MCF 10A (cell line): ENCODE measurements at regions not wholly inside any gene's neighbourhood (a gene's known extent, or its start where the extent isn't known, plus 50 kb on each side); places are given as distances from the start of the nearest gene placed in this dataset.

Experiments used
- BruUV-seq: library from RNA; stranded (reverse); fragments of 400-500 nt; replicated peaks from 2 replicates; lab custom pipeline; 2021; lab: Mats Ljungman, UMichigan
- CTCF ChIA-PET: fragments of 300-600 bp; sonication (Branson Sonifier 250); formaldehyde crosslinking; extraction: SDS; loops from one replicate; lab custom pipeline; 2021; ENCODE audit warnings: antibody characterized with exemption, inconsistent platforms; lab: Yijun Ruan, JAX
- POLR2A ChIA-PET: fragments of 300-600, 350-650 bp; sonication (Branson Sonifier 250); formaldehyde crosslinking; extraction: SDS; loops from one replicate; lab custom pipeline; 2020; ENCODE audit warnings: antibody characterized with exemption, inconsistent platforms; lab: Yijun Ruan, JAX
- DNase-seq: peaks from one replicate; pipeline ENCODE4 v3.0.0-alpha.2; 2018; ENCODE audit not compliant: unreplicated experiment
- H3K27ac Mint-ChIP-seq: one replicate; pipeline ENCODE4 v1.8.0; 2022; ENCODE audit warnings: mild to moderate bottlenecking, low read depth, mixed read lengths; ENCODE audit not compliant: unreplicated experiment
- H3K27me3 Mint-ChIP-seq: one replicate; pipeline ENCODE4 v1.8.0; 2022; ENCODE audit warnings: mixed read lengths; ENCODE audit not compliant: insufficient read depth, unreplicated experiment
- H3K36me3 Mint-ChIP-seq: one replicate; pipeline ENCODE4 v1.8.0; 2022; ENCODE audit warnings: mild to moderate bottlenecking, moderate library complexity, mixed read lengths; ENCODE audit not compliant: insufficient read depth, unreplicated experiment
- H3K4me1 Mint-ChIP-seq: one replicate; pipeline ENCODE4 v1.8.0; 2022; ENCODE audit warnings: mixed read lengths; ENCODE audit not compliant: insufficient read depth, unreplicated experiment
- H3K4me3 Mint-ChIP-seq: one replicate; pipeline ENCODE4 v1.8.0; 2022; ENCODE audit warnings: mild to moderate bottlenecking, moderate library complexity, mixed read lengths; ENCODE audit not compliant: unreplicated experiment
- H3K9me3 Mint-ChIP-seq: one replicate; pipeline ENCODE4 v1.8.0; 2022; ENCODE audit warnings: mixed read lengths; ENCODE audit not compliant: unreplicated experiment
- intact Hi-C: fragments of 100-400 bp; cut with micrococcal nuclease; formaldehyde crosslinking; loops from 2 replicates; pipeline ENCODE4 v1.14.1; 2022
- TF ChIP-seq, protein P1 (sequence below): fragments of 200-600 bp; IDR thresholded peaks from one replicate; pipeline ENCODE4 v1.8.0; 2022; ENCODE audit warnings: antibody characterized with exemption, mild to moderate bottlenecking; ENCODE audit not compliant: unreplicated experiment

DNA sequence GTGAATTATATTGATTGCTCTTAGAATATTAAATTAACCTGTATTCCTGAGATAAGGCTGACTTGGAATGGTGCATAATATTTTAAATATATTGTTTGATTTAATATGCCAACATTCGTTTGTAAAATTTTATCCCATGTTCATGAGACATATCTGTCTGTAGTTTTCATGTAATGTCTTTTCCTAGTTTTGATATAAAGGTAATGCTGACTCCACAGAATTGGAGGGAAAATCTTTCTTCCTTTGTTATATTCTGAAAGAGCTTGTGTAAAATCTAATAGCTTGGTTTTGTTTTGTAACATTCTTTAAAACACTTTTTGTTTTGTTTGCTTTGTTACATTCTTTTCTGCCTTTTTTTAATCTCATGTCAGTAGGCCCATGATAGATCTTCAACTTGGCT, 657.0 kb downstream of the DNAJB9 start:
- no TSS peak for BruUV-seq
- CTCF ChIA-PET = no interaction called here
- Mint-ChIP-seq H3K4me1 (no peaks in the 10 kb centered on the region), H3K4me3 (no peak overlapping the region), H3K27ac (no peak overlapping the region), H3K9me3 (no peaks in the 10 kb centered on the region), H3K27me3 (peaks cover 50% of the 10 kb centered on the region), H3K36me3 (no peaks in the 10 kb centered on the region)
- POLR2A ChIA-PET = no interaction called here
- TF ChIP-seq, protein P1, sequence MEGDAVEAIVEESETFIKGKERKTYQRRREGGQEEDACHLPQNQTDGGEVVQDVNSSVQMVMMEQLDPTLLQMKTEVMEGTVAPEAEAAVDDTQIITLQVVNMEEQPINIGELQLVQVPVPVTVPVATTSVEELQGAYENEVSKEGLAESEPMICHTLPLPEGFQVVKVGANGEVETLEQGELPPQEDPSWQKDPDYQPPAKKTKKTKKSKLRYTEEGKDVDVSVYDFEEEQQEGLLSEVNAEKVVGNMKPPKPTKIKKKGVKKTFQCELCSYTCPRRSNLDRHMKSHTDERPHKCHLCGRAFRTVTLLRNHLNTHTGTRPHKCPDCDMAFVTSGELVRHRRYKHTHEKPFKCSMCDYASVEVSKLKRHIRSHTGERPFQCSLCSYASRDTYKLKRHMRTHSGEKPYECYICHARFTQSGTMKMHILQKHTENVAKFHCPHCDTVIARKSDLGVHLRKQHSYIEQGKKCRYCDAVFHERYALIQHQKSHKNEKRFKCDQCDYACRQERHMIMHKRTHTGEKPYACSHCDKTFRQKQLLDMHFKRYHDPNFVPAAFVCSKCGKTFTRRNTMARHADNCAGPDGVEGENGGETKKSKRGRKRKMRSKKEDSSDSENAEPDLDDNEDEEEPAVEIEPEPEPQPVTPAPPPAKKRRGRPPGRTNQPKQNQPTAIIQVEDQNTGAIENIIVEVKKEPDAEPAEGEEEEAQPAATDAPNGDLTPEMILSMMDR = no peak
- DNase-seq = no peak
- intact Hi-C loops = no loop called here

DNA sequence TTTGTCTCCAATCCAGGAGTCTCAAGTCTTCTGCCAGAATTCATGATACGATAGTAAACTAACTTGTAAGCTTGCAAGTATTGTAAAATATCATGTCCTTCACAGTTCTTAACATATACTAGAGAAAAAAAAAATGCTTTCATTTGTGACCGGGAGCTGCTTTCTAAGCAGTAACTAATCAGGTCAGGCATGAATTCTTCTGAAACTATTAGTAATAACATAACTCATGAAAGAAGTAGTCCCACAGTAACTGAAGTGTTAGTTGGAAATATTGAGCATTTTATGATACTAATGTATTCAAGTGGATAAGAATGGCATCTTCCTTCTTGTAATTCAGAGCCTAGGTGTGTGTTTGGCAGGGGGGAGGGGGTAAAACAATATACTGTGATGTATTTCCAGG, 665.6 kb downstream of the DNAJB9 start:
- intact Hi-C loops = no loop called here
- Mint-ChIP-seq H3K36me3 (no peaks in the 10 kb centered on the region), H3K4me3 (no peak overlapping the region), H3K9me3 (no peaks in the 10 kb centered on the region), H3K27me3 (peaks cover 17% of the 10 kb centered on the region), H3K27ac (no peak overlapping the region), H3K4me1 (no peaks in the 10 kb centered on the region)
- CTCF ChIA-PET = interaction anchor here (0.5 kb wide), 1 partner anchor 626 kb away, joined by 3 read pairs; no protein-coding TSS in a partner anchor
- no peak for DNase-seq
- POLR2A ChIA-PET = no interaction called here
- TF ChIP-seq, protein P1 = no peak
- BruUV-seq = no TSS peak

DNA sequence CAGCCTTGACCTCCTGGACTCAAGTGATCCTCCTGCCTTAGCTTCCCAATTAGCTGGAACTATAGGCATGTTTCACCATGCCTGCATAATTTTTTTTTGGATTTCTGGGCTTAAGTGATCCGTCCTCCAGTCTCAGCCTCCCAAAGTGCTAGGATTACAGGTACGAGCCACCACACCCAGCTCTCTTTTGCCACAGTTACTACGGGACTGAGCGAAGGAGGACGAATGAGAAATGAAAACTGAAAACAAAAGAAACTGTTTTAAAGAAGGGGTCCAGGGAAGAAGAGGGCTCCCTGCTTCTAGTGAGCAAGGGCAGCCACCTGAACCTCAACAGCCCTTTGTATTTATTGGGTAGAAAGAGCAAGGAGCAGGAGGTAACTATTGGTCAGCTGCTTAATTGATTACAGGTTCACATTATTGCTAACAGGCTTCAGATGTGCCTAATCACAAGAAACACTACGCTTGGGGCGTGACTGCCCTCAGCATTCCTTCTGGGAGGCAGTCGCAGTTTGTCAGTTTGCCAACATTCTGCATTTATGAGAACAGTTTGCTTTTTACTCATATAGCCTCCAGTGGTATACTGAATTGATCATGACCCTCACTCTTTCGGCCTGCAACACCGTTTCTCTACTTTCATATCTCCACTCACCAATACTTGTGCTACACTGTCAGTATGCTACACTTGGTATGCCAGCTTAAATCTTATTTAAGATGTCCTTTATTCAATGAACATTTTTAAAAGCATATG, 676.8 kb downstream of the DNAJB9 start:
- POLR2A ChIA-PET = no interaction called here
- BruUV-seq = no TSS peak
- Mint-ChIP-seq H3K4me3 (peak overlapping the region; percentile 32), H3K27me3 (peaks cover 42% of the 10 kb centered on the region), H3K27ac (no peak overlapping the region), H3K9me3 (no peaks in the 10 kb centered on the region), H3K36me3 (no peaks in the 10 kb centered on the region), H3K4me1 (peaks cover 12% of the 10 kb centered on the region)
- CTCF ChIA-PET = interaction anchor here (0.7 kb wide), 2 partner anchors 425 to 560 kb away, joined by 3 read pairs; no protein-coding TSS in a partner anchor
- peak; percentile 27 for DNase-seq
- intact Hi-C loops = no loop called here
- TF ChIP-seq, protein P1 = no peak

DNA sequence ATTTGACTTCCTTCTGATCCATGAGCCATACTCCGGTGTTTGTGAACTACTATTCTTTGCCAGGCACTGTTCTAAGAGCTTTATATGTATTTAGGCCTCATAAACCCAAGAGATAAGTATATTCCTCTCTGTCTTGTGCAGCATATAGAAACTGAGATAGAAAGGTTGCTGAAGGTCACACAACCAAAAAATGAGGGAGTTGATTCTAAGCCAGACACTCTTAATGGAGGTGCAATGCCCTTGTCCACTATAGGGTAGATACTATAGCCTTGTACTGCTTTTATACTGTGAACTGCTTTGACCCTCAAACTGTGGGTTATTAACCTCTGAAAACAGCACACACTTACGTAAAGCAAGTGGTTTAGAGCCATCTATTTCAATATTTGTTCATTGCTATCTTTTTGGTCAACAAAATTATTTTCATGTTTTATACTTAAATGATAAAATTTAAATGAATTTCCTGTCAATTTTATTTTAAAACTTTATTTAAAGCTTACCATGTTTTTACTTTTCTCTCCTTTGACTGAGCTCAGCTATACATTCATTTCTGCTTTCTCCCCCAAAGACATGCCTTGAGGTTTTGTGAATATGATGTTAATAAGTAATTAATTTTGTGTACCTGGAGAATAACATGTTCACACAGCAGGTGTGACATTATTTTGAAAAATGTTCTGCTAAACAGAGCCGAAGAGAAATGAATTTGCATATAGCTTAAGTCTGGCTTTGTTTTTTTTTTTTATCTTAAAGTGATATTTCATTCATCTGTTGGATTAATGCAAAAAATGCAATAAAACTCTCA, 687.3 kb downstream of the DNAJB9 start:
- H3K4me3 Mint-ChIP-seq = no peak overlapping the region
- H3K27ac Mint-ChIP-seq = no peak overlapping the region
- no TSS peak for BruUV-seq
- TF ChIP-seq, protein P1 = no peak
- no peaks in the 10 kb centered on the region for H3K9me3 Mint-ChIP-seq
- ChIA-PET POLR2A (no interaction called here), CTCF (no interaction called here)
- DNase-seq = no peak
- H3K27me3 Mint-ChIP-seq = peaks cover 3% of the 10 kb centered on the region
- H3K36me3 Mint-ChIP-seq = no peaks in the 10 kb centered on the region
- H3K4me1 Mint-ChIP-seq = no peaks in the 10 kb centered on the region
- intact Hi-C loops = no loop called here
